ENCODE measurements at regions not wholly inside any gene's neighbourhood (a gene's known extent, or its start where the extent isn't known, plus 50 kb on each side); places are given as distances from the start of the nearest gene placed in this dataset.
"Not testable (repeated sequence)": the region's sequence is repeated elsewhere in the genome, so short reads cannot be mapped to it uniquely, and the experiment has no call there.

DNA sequence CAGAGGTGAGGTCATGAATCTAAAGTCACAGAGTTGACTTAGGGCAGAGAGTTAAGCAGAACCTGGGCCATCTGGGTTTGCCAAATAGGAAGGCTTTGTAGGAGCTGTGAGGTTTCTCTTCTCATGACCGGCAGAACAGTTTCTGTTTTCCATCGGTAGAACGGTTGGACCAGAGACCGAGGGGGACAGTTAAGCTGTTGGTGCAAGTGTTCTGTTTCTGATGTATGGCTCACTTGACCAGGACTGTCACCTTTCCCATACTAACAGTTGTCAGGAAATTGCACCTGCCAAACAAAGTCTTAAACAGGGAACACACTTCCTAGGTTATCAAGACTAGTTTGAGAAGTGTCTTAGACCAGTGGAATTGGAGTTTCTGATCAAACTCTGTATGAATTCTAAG, 158.3 kb downstream of the PDCD6IP start:
- ATAC-seq (no peak), DNase-seq (no peak)
- intact Hi-C loops (cut with DNase I): no loop called here
- Histone ChIP-seq H3K9me3 (peaks cover 0 to 2% (median 0%) of the 10 kb centered on the region in 12 donors), H3K4me1 (no peaks in the 10 kb centered on the region), H3K27me3 (peaks cover 0 to 5% (median 0%) of the 10 kb centered on the region in 9 donors), H3K36me3 (no peaks in the 10 kb centered on the region), H3K4me3 (no peak overlapping the region), H3K27ac (no peak overlapping the region)
- TF ChIP-seq, protein P1, sequence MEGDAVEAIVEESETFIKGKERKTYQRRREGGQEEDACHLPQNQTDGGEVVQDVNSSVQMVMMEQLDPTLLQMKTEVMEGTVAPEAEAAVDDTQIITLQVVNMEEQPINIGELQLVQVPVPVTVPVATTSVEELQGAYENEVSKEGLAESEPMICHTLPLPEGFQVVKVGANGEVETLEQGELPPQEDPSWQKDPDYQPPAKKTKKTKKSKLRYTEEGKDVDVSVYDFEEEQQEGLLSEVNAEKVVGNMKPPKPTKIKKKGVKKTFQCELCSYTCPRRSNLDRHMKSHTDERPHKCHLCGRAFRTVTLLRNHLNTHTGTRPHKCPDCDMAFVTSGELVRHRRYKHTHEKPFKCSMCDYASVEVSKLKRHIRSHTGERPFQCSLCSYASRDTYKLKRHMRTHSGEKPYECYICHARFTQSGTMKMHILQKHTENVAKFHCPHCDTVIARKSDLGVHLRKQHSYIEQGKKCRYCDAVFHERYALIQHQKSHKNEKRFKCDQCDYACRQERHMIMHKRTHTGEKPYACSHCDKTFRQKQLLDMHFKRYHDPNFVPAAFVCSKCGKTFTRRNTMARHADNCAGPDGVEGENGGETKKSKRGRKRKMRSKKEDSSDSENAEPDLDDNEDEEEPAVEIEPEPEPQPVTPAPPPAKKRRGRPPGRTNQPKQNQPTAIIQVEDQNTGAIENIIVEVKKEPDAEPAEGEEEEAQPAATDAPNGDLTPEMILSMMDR (IDR thresholded peaks at IDR 0.05): no peak
- TF ChIP-seq POLR2A (IDR thresholded peaks at IDR 0.05): no peak
- 83 to 94% (median 91%) methylated on average over 4 of the region's 4 CpGs for WGBS, 4 donors

DNA sequence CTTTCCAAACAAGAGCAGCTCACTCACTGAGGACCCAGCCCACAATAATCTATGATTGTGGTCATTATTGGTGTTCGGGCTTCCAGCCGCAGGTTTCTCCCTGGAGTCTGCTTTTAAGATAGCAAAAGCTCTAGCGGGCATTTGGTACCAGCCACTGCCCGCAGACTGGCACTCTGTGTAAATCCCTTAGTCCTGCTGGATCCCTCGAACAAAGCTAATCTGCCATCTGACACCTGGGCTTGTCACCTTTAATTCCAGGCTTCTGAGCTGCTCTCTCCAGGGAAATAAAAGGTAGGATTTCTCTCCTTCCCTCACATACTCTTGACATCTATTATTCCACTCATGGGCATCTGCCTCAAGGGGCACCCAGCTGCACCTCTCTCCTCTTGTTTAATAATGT, 158.7 kb downstream of the PDCD6IP start:
- no peak for TF ChIP-seq POLR2A (IDR thresholded peaks at IDR 0.05)
- TF ChIP-seq, protein P1 (IDR thresholded peaks at IDR 0.05): no peak
- WGBS, 4 donors: 86 to 97% (median 96%) methylated on average over 5 of the region's 5 CpGs

DNA sequence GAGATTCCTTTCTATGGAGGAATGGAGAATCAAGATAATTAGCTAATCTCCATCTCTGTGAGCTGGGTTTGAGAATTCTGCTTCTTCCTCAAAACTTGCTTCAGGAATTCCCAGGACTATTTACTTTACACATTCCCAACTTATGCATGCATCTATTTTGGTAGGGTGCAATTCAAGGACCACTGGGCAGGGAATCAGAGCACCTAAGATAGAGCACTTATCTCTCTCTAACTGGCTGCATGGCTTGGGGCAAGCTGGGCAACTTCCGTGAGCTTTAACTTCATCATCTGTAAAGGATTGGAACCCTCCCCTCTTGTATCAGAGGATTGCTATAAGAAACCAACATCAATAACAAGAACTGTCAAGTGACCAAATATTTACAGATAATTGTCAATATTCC, 160.2 kb downstream of the PDCD6IP start:
- Histone ChIP-seq H3K4me1 (no peaks in the 10 kb centered on the region), H3K36me3 (no peaks in the 10 kb centered on the region), H3K27ac (no peak overlapping the region), H3K27me3 (peaks cover 0 to 5% (median 0%) of the 10 kb centered on the region in 9 donors), H3K4me3 (no peak overlapping the region), H3K9me3 (peaks cover 0 to 3% (median 0%) of the 10 kb centered on the region in 12 donors)
- ATAC-seq: no peak
- TF ChIP-seq, protein P1 (IDR thresholded peaks at IDR 0.05): no peak
- no peak for TF ChIP-seq POLR2A (IDR thresholded peaks at IDR 0.05)
- intact Hi-C loops (cut with DNase I): no loop called here
- DNase-seq: no peak
- WGBS, 4 donors: 67 to 75% (median 71%) methylated on average over 1 of the region's 1 CpG

More for the DNA sequence above, 158.7 kb downstream of the PDCD6IP start:
- Histone ChIP-seq H3K4me1 (no peaks in the 10 kb centered on the region), H3K27me3 (peaks cover 0 to 5% (median 0%) of the 10 kb centered on the region in 9 donors), H3K4me3 (no peak overlapping the region), H3K36me3 (no peaks in the 10 kb centered on the region), H3K27ac (no peak overlapping the region), H3K9me3 (peaks cover 0 to 3% (median 0%) of the 10 kb centered on the region in 12 donors)
- intact Hi-C loops (cut with DNase I): no loop called here
- ATAC-seq: no peak
- DNase-seq: no peak

DNA sequence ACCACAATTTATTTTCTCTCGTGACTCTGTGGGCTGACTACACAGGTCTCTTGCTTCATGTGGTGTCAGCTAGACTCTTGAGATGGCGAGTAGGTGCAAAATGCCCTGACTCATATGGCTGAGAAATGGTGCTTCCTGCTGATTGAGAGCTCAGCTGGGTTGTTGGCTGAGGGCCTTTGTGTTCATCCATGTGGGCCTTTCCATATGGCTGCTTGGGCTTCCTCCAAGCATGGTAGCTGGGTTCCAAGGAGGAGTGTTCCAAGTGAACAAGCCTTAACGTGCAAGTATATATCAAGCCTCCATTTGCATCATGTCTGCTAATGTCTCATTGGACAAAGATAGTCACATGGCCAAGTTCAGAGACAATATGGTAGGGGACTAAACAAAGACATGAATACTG, 164.0 kb downstream of the PDCD6IP start:
- Histone ChIP-seq H3K27ac (no peak overlapping the region), H3K27me3 (peaks cover 0 to 5% (median 0%) of the 10 kb centered on the region in 9 donors), H3K36me3 (no peaks in the 10 kb centered on the region), H3K4me3 (no peak overlapping the region), H3K9me3 (peaks cover 0 to 8% (median 0%) of the 10 kb centered on the region in 12 donors), H3K4me1 (no peaks in the 10 kb centered on the region)
- 72 to 79% (median 78%) methylated on average over 3 of the region's 3 CpGs for WGBS, 4 donors
- ATAC-seq: no peak
- DNase-seq: no peak
- no peak for TF ChIP-seq POLR2A (IDR thresholded peaks at IDR 0.05)
- TF ChIP-seq, protein P1 (IDR thresholded peaks at IDR 0.05): no peak
- intact Hi-C loops (cut with DNase I): no loop called here

DNA sequence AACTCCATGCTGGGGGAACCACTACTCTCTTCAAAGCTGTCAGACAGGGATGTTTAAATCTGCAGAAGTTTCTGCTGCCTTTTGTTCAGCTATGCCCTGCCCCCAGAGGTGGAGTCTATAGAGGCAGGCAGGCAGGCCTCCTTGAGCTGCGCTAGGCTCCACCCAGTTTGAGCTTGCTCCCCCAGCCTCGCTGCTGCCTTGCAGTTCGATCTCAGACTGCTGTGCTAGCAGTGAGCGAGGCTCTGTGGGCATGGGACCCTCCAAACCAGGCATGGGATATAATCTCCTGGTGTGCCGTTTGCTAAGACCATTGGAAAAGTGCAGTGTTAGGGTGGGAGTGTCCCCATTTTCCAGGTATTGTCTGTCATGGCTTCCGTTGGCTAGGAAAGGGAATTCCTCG, 171.8 kb downstream of the PDCD6IP start:
- intact Hi-C loops (cut with DNase I); H3K4me1 ChIP-seq; H3K27ac ChIP-seq; H3K27me3 ChIP-seq; DNase-seq; ATAC-seq; H3K36me3 ChIP-seq; H3K4me3 ChIP-seq: not testable (repeated sequence)
- peaks cover 0 to 14% (median 0%) of the 10 kb centered on the region in 12 donors for H3K9me3 ChIP-seq
- WGBS, 4 donors: 70 to 91% (median 83%) methylated on average over 3 to 7 of the region's 7 CpGs
